ENCODE measurements at regions not wholly inside any gene's neighbourhood (a gene's known extent, or its start where the extent isn't known, plus 50 kb on each side); places are given as distances from the start of the nearest gene placed in this dataset.

DNA sequence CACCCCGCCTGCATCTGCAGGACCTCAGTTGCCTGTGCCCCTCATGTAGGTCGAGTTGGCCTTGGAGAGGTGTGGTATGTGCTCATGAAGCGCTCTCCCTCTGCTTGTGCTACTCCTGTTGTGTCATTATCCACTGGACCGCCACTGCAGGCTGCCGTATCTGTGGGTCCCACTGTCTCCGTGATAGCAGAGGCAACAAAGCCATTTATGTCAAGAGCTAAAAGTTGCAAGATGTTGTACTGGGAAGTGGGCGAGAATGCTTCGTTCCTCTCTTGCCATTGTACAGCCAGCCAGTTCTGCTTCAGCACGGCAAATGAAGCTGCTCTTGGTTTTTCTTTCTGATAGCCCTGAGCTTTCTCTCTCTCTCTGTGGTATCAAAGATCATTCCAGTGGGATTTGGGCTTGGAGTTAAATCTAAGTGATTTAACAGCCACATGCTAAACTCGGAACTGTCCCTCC, 89.0 kb downstream of the TMEM212 start:
- no peak for TF ChIP-seq POLR2A (IDR thresholded peaks at IDR 0.05)
- TF ChIP-seq, protein P1, sequence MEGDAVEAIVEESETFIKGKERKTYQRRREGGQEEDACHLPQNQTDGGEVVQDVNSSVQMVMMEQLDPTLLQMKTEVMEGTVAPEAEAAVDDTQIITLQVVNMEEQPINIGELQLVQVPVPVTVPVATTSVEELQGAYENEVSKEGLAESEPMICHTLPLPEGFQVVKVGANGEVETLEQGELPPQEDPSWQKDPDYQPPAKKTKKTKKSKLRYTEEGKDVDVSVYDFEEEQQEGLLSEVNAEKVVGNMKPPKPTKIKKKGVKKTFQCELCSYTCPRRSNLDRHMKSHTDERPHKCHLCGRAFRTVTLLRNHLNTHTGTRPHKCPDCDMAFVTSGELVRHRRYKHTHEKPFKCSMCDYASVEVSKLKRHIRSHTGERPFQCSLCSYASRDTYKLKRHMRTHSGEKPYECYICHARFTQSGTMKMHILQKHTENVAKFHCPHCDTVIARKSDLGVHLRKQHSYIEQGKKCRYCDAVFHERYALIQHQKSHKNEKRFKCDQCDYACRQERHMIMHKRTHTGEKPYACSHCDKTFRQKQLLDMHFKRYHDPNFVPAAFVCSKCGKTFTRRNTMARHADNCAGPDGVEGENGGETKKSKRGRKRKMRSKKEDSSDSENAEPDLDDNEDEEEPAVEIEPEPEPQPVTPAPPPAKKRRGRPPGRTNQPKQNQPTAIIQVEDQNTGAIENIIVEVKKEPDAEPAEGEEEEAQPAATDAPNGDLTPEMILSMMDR (IDR thresholded peaks at IDR 0.05) = no peak

Measured in thyroid gland (tissue), 4 donors.